ENCODE measurements at regions not wholly inside any gene's neighbourhood (a gene's known extent, or its start where the extent isn't known, plus 50 kb on each side); places are given as distances from the start of the nearest gene placed in this dataset.

DNA sequence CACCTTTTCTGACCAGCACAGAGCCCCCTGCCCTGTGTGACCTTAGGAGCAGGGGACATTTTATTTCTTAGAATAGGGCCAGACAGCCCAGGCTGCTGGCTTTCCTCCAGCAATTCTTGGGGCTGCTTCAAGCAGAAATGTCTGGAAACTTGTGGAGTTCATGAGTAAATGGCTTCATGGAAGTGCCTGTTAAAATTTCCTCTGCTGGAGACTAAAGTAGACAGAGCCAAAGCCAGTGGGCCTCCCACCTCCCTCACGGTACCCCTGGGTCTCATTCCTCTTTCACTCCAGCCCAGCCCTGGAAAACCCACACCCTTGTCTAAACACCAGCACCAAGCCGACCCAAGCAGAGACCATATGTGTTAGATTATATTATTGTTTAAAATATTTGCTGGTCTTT, 505.5 kb upstream of the ZMIZ1 start:
- DNase-seq = no peak
- WGBS, 3 donors = 73 to 80% (median 73%) methylated on average over 2 of the region's 2 CpGs
- Histone ChIP-seq H3K4me3 (no peak overlapping the region), H3K4me1 (no peaks in the 10 kb centered on the region), H3K36me3 (ENCODE audit: insufficient read depth in 1 of 2, low read depth in 1 of 2) (no peaks in the 10 kb centered on the region), H3K27me3 (ENCODE audit: insufficient read depth in 3 of 3, low read length in 2 of 3) (no peaks in the 10 kb centered on the region), H3K27ac (no peak overlapping the region), H3K9me3 (no peaks in the 10 kb centered on the region)
- ATAC-seq = no peak
- intact Hi-C loops (cut with DNase I) = no loop called here
- TF ChIP-seq, protein P1, sequence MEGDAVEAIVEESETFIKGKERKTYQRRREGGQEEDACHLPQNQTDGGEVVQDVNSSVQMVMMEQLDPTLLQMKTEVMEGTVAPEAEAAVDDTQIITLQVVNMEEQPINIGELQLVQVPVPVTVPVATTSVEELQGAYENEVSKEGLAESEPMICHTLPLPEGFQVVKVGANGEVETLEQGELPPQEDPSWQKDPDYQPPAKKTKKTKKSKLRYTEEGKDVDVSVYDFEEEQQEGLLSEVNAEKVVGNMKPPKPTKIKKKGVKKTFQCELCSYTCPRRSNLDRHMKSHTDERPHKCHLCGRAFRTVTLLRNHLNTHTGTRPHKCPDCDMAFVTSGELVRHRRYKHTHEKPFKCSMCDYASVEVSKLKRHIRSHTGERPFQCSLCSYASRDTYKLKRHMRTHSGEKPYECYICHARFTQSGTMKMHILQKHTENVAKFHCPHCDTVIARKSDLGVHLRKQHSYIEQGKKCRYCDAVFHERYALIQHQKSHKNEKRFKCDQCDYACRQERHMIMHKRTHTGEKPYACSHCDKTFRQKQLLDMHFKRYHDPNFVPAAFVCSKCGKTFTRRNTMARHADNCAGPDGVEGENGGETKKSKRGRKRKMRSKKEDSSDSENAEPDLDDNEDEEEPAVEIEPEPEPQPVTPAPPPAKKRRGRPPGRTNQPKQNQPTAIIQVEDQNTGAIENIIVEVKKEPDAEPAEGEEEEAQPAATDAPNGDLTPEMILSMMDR (IDR thresholded peaks at IDR 0.05) = no peak

GRCh38 chr10:78565841-78566240, 502.9 kb upstream of the ZMIZ1 start:
- H3K27me3 ChIP-seq (ENCODE audit: insufficient read depth in 3 of 3, low read length in 2 of 3) = no peaks in the 10 kb centered on the region
- no peak overlapping the region for H3K27ac ChIP-seq
- H3K36me3 ChIP-seq (ENCODE audit: insufficient read depth in 1 of 2, low read depth in 1 of 2) = no peaks in the 10 kb centered on the region
- DNase-seq = no peak
- intact Hi-C loops (cut with DNase I) = no loop called here
- H3K9me3 ChIP-seq = no peaks in the 10 kb centered on the region
- H3K4me3 ChIP-seq = no peak overlapping the region
- ATAC-seq = no peak
- WGBS, 3 donors = 90 to 94% (median 91%) methylated on average over 4 of the region's 4 CpGs
- H3K4me1 ChIP-seq = no peaks in the 10 kb centered on the region
- TF ChIP-seq, protein P1 (IDR thresholded peaks at IDR 0.05) = no peak

- ATAC-seq (no peak), DNase-seq (no peak)
- intact Hi-C loops (cut with DNase I) = no loop called here
- H3K9me3 ChIP-seq = no peaks in the 10 kb centered on the region
- TF ChIP-seq, protein P1 (IDR thresholded peaks at IDR 0.05) = no peak
- no peak overlapping the region for H3K4me3 ChIP-seq
- H3K27ac ChIP-seq = no peak overlapping the region
- no peaks in the 10 kb centered on the region for H3K27me3 ChIP-seq (ENCODE audit: insufficient read depth in 3 of 3, low read length in 2 of 3)
- no peaks in the 10 kb centered on the region for H3K4me1 ChIP-seq
- WGBS, 3 donors = 53 to 68% (median 59%) methylated on average over 8 of the region's 8 CpGs
- no peaks in the 10 kb centered on the region for H3K36me3 ChIP-seq (ENCODE audit: insufficient read depth in 1 of 2, low read depth in 1 of 2)
These were observed 502.3 kb upstream of the ZMIZ1 start for GRCh38 chr10:78566284-78567111.

GRCh38 chr10:78567680-78568455, 500.9 kb upstream of the ZMIZ1 start:
- TF ChIP-seq, protein P1 (IDR thresholded peaks at IDR 0.05) = no peak
- WGBS, 3 donors = 80 to 86% (median 86%) methylated on average over 10 of the region's 10 CpGs
- Histone ChIP-seq H3K9me3 (no peaks in the 10 kb centered on the region), H3K27me3 (ENCODE audit: insufficient read depth in 3 of 3, low read length in 2 of 3) (no peaks in the 10 kb centered on the region), H3K4me3 (no peak overlapping the region), H3K4me1 (no peaks in the 10 kb centered on the region), H3K36me3 (ENCODE audit: insufficient read depth in 1 of 2, low read depth in 1 of 2) (no peaks in the 10 kb centered on the region), H3K27ac (no peak overlapping the region)
- no peak for DNase-seq
- ATAC-seq = no peak
- intact Hi-C loops (cut with DNase I) = no loop called here
